HS-27A (cell line): ENCODE measurements at regions not wholly inside any gene's neighbourhood (a gene's known extent, or its start where the extent isn't known, plus 50 kb on each side); places are given as distances from the start of the nearest gene placed in this dataset.

Source experiments
- DNase-seq: peaks from one replicate; pipeline ENCODE4 v3.0.0-alpha.2; 2012; ENCODE audit warnings: low read depth, missing footprints

DNA sequence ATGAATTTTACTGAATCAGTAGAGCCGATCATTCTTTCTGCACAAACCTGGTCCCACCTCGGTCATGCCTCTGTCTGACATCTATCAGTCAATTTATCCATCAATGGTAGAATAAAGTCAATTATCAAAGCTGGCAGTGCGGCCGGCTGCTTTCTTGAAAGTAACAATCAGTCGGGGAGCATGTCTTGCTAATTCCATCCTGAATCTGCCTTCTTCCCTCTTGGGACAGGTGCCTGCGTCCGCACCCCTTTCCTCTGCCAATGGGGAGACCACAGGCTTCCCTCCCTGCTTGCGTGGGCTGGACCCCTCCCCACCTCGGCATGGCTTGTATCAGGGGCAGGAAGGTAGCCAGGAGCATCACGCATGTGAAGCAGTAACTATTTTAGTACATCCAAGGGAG lies 962.9 kb downstream of the BRD1 start:
- no peak for DNase-seq

DNA sequence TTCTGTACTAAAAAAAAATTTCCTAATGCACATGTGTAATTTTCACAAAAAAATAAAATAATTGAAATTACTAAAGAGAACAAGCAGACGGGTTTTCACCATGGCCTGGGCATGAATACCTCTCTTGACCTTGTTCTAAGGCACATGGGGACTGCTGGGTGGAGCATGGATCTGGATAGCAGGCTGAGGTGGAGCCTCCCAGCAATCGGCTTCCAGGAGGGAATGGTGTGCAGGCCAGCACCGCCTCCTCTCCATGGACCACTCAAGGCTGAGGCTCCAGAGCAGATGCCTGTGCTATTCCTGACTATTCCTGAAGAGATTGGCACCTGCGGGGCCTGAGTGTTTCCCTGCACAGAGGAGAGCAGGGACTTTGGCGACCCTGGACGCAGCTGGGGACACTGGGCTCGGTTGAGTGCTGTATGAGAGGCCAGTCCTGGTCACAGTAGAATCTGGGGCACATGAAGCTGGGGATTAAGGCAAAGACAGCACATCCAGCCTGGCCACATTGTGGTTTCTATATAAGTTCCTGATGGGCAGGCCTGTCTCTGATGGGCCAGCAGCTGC lies 963.6 kb downstream of the BRD1 start:
- DNase-seq, result no peak

DNA sequence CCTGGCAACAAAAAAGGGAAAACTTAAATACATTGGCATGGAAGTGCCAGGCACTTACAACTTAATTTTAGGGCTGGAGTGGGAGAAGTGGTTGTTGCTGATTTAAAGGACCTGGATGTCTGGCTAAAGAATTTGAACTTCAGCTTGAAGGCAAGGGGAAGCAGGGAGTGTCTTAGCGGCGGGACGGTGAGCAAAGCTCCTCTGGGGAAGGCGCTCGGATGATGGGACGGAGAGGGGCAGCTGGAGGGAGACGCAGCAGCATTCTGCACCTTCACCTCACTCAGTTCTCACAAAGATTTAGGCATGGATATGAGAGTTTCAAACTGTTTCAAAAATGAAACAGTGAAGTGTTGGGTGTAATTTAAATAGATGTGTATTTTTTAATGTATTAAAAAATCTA lies 967.1 kb downstream of the BRD1 start:
- DNase-seq, result no peak

DNA sequence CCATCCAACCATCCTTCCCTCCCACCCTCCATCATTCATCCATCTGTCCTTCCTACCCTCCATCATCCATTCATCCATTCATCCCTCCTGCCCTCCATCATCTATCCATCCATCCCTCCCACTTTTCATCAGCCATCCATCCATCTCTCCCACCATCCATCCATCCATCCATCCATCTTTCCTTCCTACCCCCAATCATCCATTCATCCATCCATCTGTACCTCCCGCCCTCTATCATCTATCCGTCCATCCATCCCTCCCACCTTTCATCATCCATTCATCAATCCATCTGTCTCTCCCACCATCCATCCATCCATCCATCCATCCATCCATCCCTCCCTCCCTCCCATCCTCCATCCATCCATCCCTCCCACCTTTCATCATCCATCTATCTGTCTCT lies 968.8 kb downstream of the BRD1 start:
- no peak for DNase-seq

DNA sequence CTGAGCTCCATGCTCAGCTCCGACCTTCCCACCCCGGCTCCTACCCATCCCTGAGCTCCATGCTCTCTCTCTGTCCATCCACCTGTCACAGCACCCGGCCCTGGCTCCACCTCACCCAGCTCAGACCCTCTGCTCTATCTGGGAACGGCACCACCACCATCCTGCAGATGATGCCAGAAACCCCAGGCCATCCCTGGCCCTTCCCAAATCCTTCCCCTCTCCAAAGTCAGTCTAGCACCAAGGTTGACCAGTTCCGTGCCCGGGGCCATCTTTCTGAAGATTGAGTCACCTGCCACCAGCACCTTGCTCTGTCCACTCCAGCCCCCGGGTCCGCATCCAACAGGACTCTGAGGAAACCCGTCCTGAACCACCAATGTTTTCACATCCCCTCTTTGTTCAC lies 969.6 kb downstream of the BRD1 start:
- no peak for DNase-seq

DNA sequence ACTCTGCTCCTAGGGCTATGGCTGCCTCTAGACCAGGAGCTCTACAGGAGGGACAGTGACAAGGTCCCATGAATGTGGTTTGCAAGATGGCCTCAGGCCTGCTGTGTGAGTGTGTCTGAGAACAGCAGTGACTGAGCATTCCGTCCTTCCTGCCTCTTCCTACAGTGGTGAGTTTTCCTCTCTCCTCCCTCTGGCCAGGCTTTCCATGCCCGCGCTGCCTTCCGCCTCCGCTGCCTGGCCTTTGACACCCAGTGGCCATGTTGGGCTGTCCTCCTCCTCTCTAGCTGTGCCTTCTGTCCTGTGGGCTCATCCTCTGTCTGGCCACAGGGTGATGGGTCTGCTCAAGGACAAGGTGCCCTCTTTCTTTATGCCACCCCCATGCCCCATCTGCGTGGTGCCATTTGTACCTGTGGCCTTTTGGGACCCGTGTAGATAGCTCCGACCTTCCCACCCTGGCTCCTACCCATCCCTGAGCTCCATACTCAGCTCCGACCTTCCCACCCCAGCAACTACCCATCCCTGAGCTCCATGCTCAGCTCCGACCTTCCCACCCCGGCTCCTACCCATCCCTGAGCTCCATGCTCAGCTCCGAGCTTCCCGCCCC lies 970.4 kb downstream of the BRD1 start:
- DNase-seq, result no peak

DNA sequence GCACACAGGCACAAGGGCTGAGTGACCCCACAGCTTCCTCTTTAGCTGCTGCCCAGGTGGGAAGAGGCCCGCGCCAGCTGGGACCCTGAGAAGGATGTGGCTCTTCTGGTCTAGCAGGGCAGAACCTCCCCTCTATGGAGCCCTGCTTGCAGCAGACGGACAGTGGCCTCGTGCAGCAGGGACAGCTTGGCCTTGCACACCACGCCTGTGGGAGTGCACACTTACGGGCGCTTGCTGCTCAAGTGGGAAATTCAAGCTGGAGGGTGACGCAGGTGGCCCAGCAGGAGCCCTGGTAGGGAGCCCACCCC lies 971.4 kb downstream of the BRD1 start:
- no peak for DNase-seq

DNA sequence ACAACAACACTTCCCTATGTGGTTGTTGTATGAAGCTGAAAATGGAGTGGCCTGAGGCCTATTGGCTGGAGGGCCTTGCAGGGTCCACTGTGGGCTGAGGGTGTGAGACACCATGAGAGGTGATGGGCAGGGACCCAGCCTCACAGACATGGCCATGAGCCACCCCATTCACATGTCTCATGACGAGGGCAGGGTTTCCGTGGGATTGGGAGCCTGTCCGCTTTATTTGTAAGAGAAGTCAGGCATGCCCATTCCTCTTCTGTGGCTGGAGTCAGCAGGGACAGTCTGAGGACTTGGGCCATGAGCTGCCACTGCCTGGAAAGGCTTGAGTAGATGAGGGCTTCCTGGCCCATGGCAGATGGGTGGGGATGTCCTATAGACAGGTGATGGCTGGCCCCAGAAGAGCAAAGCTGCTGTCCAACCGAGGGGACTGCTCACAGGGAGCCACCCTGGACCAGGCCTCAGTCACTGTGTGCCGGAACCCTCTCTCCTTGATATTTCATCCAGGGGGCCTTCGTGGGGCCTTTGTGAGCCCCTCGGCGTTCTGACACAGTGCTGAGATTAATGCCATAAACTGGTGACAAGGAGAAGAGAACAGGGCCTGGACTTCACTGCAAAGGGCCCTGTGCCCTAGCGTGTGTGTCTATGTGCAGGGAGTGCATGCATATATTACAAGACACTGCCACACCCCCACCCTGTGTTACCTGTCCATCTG lies 971.9 kb downstream of the BRD1 start:
- no peak for DNase-seq

DNA sequence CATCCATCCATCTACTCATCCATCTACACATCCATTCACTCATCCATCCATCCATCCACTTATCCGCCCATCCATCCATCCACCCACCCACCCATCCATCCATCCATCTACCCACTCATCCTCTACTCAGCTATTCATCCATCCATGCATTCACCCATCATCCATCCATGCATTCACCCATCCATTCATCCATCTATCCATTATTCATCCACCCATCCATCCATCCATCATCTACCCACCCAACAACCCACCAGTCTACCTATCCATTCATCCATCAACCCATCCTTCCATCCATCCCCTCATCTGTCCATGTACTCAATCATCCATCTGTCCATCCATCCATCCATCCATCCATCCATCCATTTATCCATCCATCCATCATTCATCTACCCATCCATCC lies 972.7 kb downstream of the BRD1 start:
- DNase-seq, result no peak

DNA sequence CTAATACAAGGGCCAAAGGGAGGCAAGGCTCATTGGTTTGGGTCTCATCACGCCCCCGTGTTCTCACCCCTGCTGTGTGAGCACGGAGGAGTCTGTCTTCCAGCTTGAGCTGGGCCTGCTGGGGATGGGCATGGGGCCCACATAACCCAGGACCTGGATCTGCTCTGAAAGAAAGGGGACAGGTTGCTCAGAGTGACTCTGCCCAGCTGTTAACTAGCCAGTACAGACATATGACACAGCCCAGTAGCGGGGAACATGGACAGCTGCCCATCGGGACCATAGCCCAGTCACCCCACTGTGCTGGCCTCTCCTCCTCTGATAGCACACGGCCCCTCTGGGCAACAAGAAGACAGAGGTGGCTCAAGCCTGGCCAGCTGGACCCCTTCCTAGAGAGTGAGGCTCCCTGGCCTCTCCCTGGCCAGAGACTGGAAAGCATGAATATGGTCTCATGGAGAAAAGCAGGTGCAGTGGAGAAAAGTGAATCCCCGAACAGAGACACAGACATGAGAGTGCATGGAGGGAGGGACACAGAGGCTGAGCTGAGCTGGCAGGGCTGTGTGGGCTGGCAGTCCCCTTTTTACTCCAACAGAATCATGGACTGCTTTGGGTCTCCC lies 973.9 kb downstream of the BRD1 start:
- no peak for DNase-seq

DNA sequence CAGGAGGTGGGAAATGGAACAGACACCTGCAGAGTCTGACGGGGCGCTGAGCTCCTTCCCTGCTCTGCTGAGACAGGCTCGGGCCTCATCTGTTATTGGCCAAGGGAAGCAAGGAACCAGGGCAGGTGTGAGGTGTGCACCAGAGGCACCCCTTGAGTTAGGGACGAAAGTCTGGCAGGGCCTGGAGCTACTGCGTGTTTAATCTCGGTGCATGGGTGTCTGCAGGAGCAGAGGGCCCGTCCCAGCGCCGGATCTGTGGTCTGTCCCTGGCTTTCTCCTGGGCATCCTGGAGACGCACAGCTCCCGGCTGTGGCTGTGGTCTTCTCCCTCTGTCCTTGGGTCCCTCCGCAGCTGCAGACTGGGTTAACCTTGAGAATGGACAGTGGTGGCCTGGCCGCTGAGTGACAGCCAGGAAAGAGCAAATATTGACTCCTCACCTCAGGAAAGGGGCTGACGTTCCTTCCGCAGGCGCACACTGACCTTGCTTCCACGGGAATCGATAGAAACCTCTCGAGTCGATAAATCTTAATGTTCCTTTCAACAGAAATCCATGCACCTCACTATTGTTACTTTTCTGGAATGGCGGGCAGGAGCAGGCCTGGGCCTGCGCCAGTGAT lies 975.6 kb downstream of the BRD1 start:
- DNase-seq, result no peak

DNA sequence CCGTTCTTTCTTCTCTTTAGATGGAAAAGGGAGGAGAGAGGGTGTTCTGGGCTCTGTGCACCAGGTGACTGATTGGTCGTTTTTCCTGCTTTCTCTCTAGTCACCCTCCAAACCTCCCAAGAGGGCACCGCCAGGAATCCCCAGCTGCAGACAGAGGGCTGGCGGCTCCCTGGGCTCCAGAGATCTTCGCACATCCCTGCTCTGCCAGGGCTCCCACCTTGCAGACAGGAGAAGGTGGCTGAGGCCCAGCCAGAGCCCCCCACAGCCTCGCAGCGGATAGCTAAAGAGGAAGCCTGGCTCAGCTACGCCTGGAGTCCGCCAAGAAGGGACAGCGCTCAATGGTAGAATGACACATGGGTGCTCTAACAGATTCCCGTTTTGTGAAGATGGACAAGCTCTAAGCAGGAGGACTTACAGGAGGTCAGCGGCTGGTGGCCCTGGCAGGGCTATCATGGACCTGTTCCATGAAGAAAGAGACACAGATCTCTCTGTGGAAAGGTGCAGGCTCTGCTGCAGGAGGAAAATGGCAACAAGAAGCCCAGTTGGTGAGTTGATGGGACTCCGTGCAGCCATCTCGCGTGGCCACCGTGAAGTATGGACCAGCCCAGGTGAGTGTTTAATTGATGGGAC lies 976.9 kb downstream of the BRD1 start:
- no peak for DNase-seq

DNA sequence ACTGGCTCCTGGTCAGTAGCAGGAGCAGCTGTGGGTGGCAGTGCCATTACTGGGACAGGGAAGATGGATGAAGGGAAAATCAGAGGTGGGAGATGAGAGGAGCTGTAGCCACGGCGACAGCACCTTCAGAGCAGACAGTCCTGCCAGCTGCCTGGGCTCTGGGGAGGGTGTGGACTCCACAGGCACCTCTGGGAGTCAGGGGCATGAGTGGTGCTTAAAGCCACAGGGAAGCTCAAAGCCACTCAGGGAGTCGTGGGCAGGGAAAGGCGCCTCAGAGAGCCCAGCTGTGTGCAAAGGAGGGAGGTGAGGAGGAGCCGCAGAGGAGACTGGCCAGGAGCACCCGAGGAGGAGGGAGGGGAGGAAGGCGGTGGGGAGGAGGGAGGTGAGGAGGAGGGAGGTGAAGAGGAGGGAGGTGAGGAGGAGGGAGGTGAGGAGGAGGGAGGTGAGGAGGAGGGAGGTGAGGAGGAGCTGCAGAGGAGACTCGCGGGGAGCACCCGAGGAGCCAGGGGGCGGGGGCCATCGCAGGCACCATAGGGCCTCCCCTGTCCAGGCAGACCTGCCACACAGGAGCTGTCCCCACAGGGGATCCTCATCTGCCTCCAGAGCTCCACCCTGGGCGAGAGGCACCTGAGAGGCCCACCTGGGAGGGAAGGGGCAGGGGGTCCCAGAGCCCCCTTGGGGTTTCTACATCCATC lies 977.6 kb downstream of the BRD1 start:
- no peak for DNase-seq

DNA sequence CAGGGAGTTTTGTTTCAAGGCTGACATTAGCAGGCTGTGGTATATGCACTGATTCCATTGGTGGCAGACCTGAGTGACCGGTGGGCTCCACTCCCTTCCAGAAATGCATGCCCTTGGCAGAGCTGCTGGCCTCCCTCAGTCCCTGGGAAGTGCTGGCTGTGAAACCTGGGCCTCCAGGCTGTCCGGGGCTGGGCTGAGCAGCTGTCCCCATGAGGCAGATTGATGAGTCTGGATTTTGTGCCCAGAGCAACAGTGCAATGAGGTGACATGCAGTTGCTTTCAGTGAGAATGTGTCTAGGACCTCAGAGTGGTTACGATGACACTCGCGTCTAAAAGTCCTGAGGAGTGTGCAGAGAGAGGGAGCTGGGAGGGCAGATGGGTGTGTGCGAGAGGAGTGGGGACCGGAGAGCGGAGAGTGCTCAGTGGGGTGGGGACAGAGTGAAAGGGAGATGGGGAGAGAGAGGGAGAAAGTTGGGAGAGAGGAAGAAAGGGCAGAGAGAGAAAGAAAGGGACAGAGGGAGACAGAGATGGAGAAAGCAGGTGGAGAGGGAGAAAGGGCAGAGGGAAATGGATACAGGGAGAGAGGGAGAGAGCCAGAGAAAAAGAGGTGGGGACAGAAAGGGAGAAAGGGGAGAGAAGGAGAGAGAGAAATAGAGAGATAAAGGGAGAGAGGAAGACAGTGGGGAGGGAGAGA lies 978.3 kb downstream of the BRD1 start:
- DNase-seq, result no peak

DNA sequence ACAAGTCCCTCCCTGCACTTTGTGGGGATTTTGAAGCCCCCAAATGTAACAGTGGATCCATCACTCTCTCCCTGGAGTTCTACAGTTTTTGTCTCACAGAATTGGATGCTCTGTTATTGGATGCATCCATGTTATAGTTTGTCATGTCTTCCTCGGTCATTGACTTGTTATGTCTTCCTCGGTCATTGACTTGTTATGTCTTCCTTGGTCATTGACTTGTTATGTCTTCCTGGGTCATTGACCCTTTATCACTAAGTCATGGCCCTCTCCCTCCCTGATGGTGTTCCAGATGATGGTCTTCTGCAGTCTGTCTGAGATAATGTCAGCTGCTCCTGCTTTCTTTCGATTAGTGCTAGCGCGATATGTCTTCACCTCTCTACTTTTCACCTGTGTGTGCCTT lies 981.5 kb downstream of the BRD1 start:
- DNase-seq, result no peak

DNA sequence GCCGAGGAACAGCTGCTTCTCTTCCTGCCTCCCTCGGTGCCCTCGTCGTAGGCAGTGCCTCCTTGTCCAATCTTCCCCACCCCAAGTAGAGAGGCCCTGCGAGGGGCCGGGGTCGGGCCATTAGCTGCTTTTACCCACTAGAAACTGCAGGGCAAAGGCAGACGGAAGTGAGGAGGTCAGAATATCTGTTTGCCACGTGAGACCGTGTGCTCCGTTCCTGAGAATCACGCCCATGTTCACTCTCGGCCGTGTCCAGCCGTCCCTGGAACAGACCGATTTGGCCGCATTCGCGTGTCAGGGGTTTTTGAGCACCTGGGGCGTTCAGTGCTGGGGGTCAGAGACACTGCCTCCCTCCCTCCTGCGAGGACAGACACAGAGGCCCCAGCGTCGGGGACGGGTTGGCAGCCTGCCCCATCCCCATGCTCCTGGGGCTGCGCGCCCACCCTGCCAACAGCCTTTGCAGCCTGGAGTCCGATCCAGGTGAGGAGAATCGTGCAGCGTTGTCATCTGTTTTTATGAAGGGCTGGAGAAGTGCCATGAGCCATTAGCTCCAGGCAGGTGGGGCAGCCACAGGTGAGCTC lies 982.2 kb downstream of the BRD1 start:
- DNase-seq, result no peak

DNA sequence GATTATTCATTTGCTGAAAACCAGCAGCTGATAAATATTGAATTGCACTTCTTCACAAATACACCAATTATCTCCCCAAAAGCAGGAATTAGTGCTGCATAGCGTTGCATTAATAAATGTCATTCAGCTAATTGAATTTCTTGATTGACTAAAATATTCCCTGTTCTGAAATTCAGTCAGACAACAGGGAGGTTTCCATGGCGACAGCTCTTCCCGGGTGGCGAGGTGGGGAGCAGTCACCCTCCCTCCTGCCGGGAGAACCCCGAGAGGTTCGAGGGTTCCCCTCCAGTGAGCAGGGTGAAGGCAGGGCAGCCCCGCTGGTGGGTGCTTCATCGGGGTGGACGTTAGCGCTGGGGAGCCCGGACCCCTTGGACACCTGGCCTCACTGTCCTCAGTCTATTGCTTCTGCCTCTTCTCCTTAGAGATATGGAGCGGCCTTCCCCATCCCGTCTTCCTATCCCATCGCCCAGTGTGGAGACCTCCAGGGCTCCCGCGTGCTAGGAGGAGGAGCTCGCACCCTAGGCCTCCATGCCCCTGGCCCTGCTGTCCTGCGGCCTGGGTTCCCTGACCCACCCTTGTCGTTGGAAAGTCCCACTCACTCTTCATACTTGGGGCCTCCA lies 983.5 kb downstream of the BRD1 start:
- DNase-seq, result no peak

DNA sequence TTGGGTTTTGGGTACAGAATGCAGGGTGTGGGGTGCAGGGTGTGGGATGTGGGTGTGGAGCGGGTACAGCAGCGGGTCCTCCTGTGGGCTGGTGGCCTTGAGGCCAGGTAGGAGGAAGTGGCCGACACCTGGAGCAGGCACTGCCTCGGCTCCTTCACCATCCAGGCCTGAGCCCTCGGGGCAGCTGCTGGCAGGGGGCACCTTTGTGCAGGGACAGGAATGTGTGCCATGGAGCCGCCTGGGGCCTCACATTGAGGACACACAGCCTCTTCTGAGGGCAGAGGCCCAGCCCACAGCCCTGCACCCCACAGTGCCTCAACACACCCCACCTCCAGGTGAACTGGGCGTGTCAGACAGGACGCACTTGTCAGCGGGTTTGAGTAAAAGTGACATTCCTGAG lies 984.0 kb downstream of the BRD1 start:
- no peak for DNase-seq

DNA sequence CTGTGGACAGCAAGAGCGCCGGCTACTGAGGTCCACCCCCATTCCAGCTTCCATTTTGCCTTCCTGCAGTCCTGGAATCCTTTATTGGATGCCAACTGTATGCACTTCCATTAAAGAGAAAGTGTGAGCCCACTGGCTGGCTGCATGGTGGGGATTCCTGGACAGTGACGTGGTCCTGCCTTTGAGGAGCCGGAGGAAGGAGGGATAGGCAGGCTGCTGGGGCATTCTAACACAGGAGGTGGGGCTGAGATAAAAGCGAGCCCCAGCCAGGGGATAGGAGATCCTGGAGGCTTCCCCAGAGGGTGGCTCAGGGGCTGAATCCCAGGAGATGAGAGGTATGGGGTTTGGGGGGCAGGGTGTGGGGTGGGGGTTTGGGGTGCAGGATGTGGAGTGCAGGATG lies 984.7 kb downstream of the BRD1 start:
- DNase-seq, result no peak

DNA sequence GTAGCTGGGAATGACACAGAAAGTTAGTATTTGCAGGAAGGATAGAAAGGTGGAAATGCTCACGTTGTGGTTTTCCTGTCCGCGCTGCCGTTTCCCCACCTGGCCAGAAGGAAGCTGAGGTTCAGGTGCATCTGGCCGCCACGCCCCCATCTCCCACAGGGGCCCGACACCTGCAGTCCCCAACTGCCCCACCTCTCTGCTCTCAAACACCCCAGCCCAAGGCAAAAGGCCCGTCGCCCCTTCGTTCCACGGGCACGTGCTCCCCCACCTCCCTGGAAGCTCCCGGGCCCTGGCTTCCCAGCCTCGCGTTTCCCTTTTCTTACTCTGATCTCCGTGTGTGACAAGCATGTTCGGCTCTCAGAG lies 985.1 kb downstream of the BRD1 start:
- DNase-seq, result no peak
